ENCODE measurements at regions not wholly inside any gene's neighbourhood (a gene's known extent, or its start where the extent isn't known, plus 50 kb on each side); places are given as distances from the start of the nearest gene placed in this dataset.
"Not testable (repeated sequence)": the region's sequence is repeated elsewhere in the genome, so short reads cannot be mapped to it uniquely, and the experiment has no call there.

GRCh38 chr2:66177128-66177796 is 257.7 kb upstream of the MEIS1 start:
- DNase-seq, result not testable (repeated sequence)

GRCh38 chr2:66174491-66174890 is 260.4 kb upstream of the MEIS1 start:
- no peak for DNase-seq

- DNase-seq, result no peak
Observed at GRCh38 chr2:66173645-66174044, 261.3 kb upstream of the MEIS1 start.

- DNase-seq, result no peak
Observed at GRCh38 chr2:66171530-66171929, 263.4 kb upstream of the MEIS1 start.

- DNase-seq, result no peak
Observed at GRCh38 chr2:66170744-66171330, 264.1 kb upstream of the MEIS1 start.

GRCh38 chr2:66169076-66169475 is 265.8 kb upstream of the MEIS1 start:
- no peak for DNase-seq

- DNase-seq, result no peak
Observed at GRCh38 chr2:66164470-66164869, 270.5 kb upstream of the MEIS1 start.

DNA sequence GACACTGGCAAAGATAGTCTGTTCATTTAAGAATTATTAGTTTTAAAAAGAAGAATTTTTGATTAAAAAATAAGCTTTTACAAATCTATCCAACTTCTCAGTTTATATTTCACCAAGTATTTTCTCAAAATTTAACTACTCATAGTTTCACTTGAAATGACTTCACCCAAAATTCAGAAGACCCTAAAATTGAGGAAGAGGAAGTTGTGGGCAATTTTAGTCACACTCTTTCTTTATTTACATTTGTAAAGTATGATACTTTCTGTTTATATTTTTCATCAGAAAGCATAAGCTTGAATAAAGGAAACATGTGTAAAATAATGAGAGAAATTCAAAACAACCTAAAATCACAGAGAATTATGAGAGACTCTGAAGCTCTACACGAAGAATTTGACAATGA is 278.8 kb upstream of the MEIS1 start:
- no peak for DNase-seq

DNA sequence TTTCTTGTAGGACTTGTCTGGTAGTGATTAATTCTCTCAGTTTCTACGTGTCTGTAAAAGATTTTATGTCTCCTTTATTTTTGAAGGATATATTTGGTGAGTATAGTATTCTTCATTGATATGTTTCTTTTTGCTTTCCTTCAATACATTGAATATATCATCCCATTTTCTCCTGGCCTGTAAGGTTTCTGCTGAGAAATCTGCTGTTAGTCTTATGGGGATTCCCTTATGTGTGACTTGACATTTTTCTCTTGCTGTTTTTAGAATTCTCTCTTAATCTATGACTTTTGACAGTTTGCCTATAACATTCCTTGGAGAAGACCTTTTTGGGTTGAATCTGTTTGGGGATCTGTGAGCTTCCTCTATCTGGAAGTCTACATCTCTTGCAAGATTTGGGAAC is 281.0 kb upstream of the MEIS1 start:
- no peak for DNase-seq

GRCh38 chr2:66145490-66145889 is 289.4 kb upstream of the MEIS1 start:
- DNase-seq, result no peak

DNA sequence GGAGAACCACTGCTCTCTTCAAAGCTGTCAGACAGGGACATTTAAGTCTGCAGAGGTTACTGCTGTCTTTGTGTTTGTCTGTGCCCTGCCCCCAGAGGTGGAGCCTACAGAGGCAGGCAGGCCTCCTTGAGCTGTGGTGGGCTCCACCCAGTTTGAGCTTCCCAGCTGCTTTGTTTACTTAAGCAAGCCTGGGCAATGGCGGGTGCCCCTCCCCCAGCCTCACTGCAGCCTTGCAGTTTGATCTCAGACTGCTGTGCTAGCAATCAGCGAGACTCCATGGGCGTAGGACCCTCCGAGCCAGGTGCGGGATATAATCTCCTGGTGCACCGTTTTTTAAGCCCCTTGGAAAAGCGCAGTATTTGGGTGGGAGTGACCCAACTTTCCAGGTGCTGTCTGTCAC is 290.6 kb upstream of the MEIS1 start:
- DNase-seq, result not testable (repeated sequence)

DNA sequence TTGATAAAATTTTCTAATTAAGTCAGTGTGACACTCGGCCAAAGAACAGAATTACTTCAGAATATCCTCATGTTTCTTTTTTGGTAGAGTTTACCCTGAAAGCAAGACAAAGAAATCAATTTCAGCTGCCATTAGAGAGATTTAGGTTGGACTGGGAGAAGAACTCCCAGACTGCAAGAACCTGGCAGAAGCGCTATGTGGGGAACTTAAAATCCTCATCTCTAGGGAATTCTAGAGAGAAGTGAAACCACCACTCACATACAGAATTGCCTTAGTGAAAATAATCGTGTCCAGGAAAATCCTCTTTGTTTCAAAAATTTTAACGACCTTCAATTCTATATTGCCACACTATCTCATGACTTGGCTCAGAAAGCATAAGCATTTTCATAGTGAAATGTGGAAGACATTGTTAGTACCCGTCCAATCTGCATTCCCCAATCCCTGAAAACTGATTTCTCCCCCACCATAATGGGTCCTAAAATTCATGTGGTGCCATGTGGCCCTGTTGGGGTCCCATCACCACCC is 297.3 kb upstream of the MEIS1 start:
- no peak for DNase-seq

- no peak for DNase-seq
Observed at GRCh38 chr2:66134138-66134701, 300.7 kb upstream of the MEIS1 start.

DNA sequence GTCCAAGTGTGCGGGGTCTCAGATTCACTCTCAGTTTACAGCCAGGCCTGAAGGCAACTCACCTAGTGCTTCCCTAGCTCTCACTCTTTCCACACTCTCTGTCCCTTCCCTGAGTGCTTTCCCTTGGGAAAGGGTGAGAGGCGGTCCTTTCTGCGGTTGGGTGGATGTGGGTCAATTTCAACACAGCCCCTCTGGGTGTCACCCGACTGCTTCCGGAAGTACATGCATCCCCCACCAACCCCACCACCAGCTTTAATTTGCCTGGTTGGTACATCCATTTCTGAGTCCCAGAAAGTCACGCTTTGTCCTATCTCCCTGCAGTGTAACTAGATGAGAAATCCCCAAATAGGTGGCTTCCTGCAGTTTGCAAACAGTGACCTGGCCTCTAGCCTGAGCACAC is 307.3 kb upstream of the MEIS1 start:
- DNase-seq, result no peak

DNA sequence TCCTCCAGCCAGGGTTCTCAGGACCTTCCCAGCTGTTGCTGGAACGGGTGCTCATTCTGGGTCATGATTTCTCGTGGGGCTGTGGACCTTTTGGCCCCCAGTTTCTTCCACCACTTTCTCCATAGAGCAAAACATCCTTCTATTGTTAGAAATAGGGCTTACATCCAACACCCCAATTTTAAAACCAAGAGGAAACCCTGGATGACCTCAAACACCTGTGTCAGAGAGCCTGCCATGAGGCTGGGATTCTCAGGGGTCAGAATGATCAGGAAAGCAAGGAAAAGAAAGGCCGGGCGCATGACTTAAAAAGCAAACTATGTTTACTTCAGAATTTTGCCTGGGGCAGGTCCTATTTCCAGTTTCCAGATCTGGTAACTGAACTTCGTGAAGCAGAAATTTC is 307.9 kb upstream of the MEIS1 start:
- no peak for DNase-seq

- DNase-seq, result no peak
Observed at GRCh38 chr2:66125951-66126350, 309.0 kb upstream of the MEIS1 start.

DNA sequence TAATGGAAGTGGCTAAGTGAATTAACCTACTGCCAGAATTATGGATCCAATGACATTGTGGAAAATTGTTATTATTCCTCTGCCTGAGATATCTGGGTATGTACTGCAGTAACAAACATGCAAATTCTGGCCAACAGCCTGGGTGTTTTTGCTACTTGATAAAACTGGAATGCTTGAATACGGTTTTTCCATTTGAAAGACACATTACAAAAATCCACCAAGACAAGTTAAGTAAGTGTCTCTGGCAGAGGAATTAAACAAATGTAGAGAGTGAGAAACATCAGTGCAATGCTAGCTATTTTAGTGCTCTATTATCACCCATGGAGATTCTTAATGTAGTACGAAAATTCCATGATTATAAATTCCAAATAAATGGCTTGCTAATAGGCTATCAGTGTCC is 312.4 kb upstream of the MEIS1 start:
- no peak for DNase-seq

DNA sequence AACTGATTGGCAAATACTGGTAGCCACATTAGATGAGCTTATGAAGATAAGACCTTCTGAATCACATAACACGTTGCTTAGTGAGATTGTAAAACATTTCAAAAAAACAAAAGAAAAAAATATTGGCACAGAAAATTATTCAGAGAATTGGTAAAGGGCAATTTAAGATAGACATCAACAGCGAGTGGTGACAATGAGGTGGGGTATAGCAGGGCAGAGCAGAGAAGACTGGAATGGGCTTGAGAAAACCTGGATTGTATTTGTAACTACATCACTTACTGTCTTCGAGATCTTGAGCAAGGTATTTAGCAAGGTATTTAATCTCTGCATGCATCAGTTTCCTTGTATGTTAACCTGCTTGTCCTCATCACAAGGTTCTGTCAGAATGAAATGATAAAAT is 313.0 kb upstream of the MEIS1 start:
- DNase-seq, result no peak

GRCh38 chr2:66113988-66114625 is 320.8 kb upstream of the MEIS1 start:
- DNase-seq, result no peak

DNA sequence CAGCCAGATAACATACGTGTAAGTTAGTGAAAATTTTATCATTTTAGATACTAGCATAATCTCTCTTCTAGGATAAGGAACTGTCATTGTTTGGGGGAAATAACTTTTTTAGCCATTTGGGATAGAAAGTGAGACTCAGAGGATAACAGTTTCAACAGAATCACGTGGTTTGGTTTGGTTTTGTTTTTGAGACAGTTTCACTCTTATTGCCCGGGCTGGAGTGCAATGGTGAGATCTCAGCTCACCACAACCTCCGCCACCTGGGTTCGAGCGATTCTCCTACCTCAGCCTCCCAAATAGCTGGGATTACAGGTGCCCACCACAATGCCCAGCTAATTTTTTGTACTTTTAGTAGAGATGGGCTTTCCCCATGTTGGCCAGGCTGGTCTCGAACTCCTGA is 323.2 kb upstream of the MEIS1 start:
- no peak for DNase-seq

GRCh38 chr2:66110608-66111007 is 324.3 kb upstream of the MEIS1 start:
- DNase-seq, result no peak

DNA sequence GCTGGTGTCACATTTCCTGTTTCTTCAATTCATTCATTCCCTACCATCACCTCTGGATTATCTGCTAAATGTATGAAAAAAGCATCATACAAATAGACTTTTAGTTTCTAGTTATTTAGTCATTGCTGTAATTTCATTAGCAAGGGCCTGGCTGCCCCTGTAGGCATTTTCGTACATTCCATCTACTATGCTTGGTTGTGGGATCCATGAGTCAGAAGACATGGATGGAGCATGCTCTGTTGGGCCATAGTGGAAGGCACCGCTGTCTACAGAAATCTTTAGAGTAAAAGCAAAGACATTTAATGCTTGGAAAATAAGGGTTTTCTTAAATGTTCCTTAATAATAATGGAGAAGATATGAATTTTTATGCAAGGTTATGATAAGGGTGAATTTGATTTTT is 324.8 kb upstream of the MEIS1 start:
- DNase-seq, result no peak

- no peak for DNase-seq
Observed at GRCh38 chr2:66109419-66109818, 325.5 kb upstream of the MEIS1 start.
